SK-N-SH treated with all-trans-retinoic acid at 6 μM for 48 hours (cell line): ENCODE measurements at regions not wholly inside any gene's neighbourhood (a gene's known extent, or its start where the extent isn't known, plus 50 kb on each side); places are given as distances from the start of the nearest gene placed in this dataset.

Experiments used
- ARNTL ChIP-seq: fragments of 450-650 bp; formaldehyde crosslinking; IDR thresholded peaks from 2 replicates; pipeline ENCODE4 v1.5.0; 2020; ENCODE audit warnings: low read depth, mild to moderate bottlenecking, moderate library complexity, borderline replicate concordance
- GLIS3 ChIP-seq: fragments of 250-450 bp; sonication (Bioruptor Pico); IDR thresholded peaks from 2 replicates; pipeline ENCODE4 v1.5.0; 2020; ENCODE audit warnings: mild to moderate bottlenecking, moderate library complexity
- ISL1 ChIP-seq: fragments of 250-450 bp; sonication (Bioruptor Pico); IDR thresholded peaks from 2 replicates; pipeline ENCODE4 v2.1.2; 2022; ENCODE audit warnings: mild to moderate bottlenecking, moderate library complexity
- OSR1 ChIP-seq: fragments of 250-450 bp; sonication (Bioruptor Pico); IDR thresholded peaks from 2 replicates; pipeline ENCODE4 v1.8.0; 2022; ENCODE audit warnings: moderate library complexity, mild to moderate bottlenecking, inconsistent platforms
- POU6F1 ChIP-seq: fragments of 250-450 bp; sonication (Bioruptor Pico); IDR thresholded peaks from 2 replicates; pipeline ENCODE4 v1.8.0; 2021; ENCODE audit warnings: low read depth, mild to moderate bottlenecking, moderate library complexity, borderline replicate concordance
- RARB ChIP-seq: fragments of 250-450 bp; sonication (Bioruptor Pico); IDR thresholded peaks from 2 replicates; pipeline ENCODE4 v1.8.0; 2021; ENCODE audit warnings: mild to moderate bottlenecking, moderate library complexity
- TCF4 ChIP-seq: fragments of 250-450 bp; sonication (Bioruptor Pico); IDR thresholded peaks from 2 replicates; pipeline ENCODE4 v1.8.0; 2021; ENCODE audit warnings: mild to moderate bottlenecking, moderate library complexity, borderline replicate concordance
- ZC3H10 ChIP-seq: fragments of 250-450 bp; sonication (Bioruptor Pico); IDR thresholded peaks from 2 replicates; pipeline ENCODE4 v1.5.1; 2021; ENCODE audit warnings: mild to moderate bottlenecking, moderate library complexity
- ZFP3 ChIP-seq: fragments of 250-450 bp; sonication (Bioruptor Pico); IDR thresholded peaks from 2 replicates; pipeline ENCODE4 v1.5.0; 2020; ENCODE audit warnings: mild to moderate bottlenecking, moderate library complexity
- ZFP30 ChIP-seq: fragments of 450-650 bp; formaldehyde crosslinking; IDR thresholded peaks from 2 replicates; pipeline ENCODE4 v1.5.0; 2022; ENCODE audit warnings: mild to moderate bottlenecking, moderate library complexity
- ZNF565 ChIP-seq: fragments of 450-650 bp; formaldehyde crosslinking; conservative IDR thresholded peaks from 2 replicates; pipeline ENCODE4 v1.5.0; 2020; ENCODE audit warnings: low read depth, mild to moderate bottlenecking, moderate library complexity
- ZNF8 ChIP-seq: fragments of 450-650 bp; formaldehyde crosslinking; IDR thresholded peaks from 2 replicates; pipeline ENCODE4 v1.5.0; 2020; ENCODE audit warnings: mild to moderate bottlenecking, moderate library complexity

GRCh38 chr21:41598561-41599431 lies 90.8 kb upstream of the TMPRSS2 start:
- TF ChIP-seq ZC3H10 (CRISPR knock-in tag) (no peak), TCF4 (CRISPR knock-in tag) (no peak), ARNTL (CRISPR knock-in tag) (no peak), ZFP30 (no peak), ISL1 (CRISPR knock-in tag) (no peak), ZNF8 (CRISPR knock-in tag) (no peak), ZFP3 (CRISPR knock-in tag) (no peak), RARB (CRISPR knock-in tag) (no peak), POU6F1 (no peak), OSR1 (no peak), GLIS3 (CRISPR knock-in tag) (no peak), ZNF565 (no peak)
